GM03348 (cell line): ENCODE measurements at regions not wholly inside any gene's neighbourhood (a gene's known extent, or its start where the extent isn't known, plus 50 kb on each side); places are given as distances from the start of the nearest gene placed in this dataset.
A peak's percentile ranks its signal among the peaks of the same experiment; 100 is the strongest.

Experiments
- DNase-seq: peaks from one replicate; pipeline ENCODE4 v3.0.0; 2012; ENCODE audit warnings: low spot score

GRCh38 chr12:75834591-75834990, 197.0 kb downstream of the PHLDA1 start:
- no peak for DNase-seq

DNA sequence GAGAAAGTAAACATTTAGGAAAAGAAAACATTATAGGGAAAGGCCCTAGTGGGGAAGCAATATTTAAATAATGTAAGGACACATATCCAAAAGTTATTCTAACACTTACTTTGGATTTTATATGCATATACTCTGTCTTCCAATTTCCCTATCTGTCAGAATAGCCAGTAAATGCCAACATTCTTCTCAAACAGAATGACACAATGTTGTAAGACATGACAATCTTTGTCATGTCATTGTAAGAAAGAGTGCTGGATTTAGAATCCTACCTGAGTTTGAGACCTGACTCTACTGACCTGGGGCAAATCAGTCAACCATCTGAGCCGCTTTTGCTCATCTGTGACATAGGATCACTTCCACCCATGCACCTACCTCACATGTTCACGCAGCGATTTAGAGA, 198.3 kb downstream of the PHLDA1 start:
- no peak for DNase-seq

- no peak for DNase-seq
Measured at GRCh38 chr12:75831402-75831801, 200.2 kb downstream of the PHLDA1 start.

DNA sequence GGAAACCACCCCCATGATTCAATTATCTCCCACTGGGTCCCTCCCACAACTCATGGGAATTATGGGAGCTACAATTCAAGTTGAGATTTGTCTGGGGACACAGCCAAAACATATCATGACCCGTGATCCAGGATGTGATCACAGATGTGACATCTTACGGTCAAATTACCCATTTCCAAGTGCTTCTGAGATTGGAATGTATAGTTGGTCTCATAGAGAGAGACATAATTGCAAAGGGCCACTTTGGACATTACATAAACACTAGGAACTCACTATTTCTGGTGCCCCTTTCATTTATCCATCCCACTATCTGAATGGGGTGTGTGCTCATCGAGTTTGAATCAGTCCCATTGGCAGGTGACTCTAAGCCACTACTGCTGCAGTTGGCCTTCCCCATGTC, 204.5 kb downstream of the PHLDA1 start:
- no peak for DNase-seq

DNA sequence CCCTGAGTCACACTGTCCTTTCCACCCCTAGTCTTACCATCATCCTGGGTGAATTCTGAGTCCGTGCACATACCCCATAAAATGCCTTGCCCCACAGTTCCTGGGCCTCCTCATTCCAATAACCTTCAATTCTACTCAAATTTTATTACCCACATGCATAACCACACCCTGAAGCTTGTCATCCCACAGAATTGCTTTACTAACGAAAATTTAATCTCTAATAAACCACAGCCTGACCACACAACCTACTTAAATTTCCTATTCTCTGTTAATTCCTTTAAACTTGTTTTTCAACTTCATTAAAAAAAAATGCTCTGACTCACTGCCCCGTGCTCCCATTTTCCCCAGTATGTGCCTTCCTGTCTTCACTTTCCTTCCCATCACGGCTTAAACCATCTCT, 205.9 kb downstream of the PHLDA1 start:
- DNase-seq, result peak; percentile 61

DNA sequence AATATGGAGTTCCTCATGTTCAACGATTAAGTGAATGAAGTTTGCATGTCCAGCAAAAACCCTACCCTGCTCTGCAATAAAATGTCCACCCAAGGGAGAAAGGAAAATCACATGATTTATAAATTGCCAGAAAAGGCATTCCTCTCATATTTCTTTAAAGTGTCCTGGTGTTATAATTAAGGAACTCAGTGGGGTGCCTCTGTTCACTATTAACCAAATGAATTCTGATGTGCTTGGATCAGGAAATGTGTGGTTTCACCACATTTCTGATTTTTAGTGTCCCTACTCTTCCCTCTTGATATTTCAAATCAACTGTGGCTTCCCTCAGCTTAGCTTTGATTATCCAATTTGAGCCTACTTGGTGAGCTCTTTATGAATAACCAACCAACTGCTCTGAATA, 208.1 kb downstream of the PHLDA1 start:
- DNase-seq, result no peak

- no peak for DNase-seq
Measured at GRCh38 chr12:75822416-75822815, 209.2 kb downstream of the PHLDA1 start.

DNA sequence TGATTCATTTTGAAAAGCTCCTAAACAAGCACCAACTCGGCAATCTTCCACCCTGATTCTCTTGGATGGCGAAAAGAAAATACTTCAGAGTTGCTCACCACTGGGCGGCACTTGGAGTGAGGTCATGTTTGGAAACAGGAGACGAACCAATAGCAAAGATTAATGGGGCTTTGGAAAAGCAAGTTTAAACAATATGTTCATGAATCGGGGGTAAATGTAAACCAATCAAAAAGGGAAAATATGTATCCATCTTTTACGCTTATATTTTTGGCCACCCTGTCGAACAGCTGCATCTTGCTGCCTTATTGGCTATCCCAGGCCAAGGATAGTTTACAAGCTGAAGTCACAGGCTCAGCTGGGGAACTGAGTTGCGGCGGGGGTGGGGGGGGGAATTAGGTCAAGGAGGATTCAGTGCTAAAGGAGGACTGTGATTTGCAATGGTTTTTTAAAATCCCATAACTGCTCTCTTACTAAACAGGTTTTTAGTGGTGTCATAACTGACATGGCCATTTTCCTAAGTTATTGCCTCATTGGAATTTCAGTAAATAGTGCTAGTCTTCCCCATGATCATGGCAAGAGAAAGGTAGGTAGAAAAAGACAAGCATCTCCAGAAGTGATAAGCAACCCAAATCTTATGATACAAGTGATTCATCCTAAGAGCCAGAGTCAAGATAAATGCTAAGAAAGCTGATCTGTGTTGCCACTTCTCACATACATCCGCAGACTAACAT, 210.6 kb downstream of the PHLDA1 start:
- DNase-seq, result peak; percentile 73

- DNase-seq, result no peak
Measured at GRCh38 chr12:75820071-75820470, 211.5 kb downstream of the PHLDA1 start.

GRCh38 chr12:75819512-75819911, 212.1 kb downstream of the PHLDA1 start:
- no peak for DNase-seq

- peak; percentile 18 for DNase-seq
Measured at GRCh38 chr12:75818863-75819262, 212.7 kb downstream of the PHLDA1 start.

GRCh38 chr12:75816897-75817296, 214.7 kb downstream of the PHLDA1 start:
- DNase-seq, result peak; percentile 19

GRCh38 chr12:75815756-75816155, 215.8 kb downstream of the PHLDA1 start:
- no peak for DNase-seq

DNA sequence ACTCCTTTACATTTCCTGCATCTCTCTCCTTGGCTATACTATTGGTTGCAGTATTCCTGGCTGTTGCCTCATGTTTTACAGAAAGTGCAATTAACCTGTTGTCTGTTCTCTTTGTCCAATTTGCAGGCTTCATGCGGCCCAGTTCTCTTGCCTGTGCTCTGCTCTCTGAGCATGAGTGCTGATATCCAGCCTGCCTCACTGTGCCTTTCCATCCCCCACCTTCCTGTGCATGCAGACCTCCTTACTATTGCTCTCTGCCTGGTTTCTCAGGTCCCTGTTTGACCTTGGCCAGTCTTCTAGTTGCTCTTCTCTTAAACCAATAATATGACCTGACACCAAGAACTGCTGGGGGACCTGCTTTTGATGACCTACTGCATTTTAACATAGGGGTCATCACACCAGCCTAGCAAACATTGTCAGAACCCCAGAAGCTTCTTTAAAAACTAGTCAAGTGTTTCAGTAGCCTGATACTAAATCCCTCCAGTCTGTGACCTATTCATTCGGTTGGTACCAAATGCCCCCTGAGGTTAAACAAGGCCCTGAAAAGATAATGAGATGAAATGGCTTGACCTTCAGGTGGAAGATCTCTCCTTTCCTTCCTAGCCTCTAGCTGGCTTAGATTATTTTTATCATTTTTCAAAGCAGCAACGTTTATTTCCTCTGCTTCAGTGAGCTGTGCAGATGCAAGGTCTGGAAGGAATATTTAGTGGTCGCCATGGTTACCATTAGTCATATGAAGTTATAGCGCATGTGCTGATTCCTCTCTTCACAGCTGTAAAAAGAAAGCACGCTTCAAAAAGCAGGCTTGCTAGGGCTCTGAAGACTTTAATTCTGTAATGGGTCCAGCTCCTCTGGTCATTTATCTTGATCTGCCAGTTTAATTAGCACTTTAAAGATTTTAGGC, 216.5 kb downstream of the PHLDA1 start:
- peak; percentile 84 for DNase-seq

DNA sequence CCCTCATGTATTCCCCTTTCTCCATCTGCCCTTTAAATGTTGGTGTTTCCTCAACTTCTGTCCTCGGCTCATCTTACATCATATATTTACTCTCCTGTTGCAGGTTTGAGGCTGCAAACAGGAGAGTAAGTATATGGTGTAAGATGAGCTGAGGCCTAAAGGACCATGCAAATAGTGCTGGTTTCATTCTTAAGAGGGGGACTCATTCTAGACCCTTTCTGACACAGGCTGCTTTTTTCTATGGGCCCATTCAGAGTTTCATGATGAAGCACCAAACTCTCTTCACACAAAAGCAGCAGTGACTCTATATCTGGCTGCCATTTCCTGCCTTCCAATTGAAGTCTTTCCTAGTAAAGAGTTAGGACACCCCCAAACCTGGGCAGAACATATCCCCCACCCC, 218.5 kb downstream of the PHLDA1 start:
- DNase-seq, result no peak

DNA sequence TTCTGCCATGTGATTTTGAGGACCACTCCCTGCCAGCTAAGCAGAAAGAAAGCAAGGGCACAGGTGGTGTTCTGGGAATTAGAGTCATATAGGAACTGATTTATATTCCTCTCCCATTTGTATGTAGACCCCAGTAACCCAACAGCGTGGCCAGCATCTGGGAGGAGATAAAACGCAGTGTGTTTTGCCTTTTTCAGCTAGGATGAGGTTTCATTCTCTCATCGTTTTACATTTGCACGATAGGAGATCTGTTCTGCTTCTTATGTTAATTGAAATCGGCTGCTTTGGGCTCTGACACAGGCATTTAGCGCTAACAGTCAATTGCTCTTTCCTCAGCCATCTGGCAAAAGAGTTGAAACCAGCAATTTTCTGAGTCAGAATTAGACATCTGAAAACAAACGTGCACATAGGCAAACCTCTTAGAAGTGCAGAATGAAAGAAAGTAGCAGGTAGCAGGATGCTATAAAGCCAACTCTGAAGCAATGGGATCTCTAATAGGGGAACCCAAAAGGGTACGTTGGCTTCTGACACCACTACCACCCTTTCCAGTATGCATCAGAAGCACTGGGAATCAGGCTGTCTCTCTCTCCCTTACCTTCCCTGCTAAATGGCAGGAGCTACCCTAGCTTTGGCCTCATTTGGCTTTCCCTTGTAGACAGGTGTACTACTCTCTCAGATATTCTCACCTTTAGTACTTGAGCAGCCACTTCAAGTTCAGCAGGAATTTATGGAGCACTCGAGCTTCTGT, 219.1 kb downstream of the PHLDA1 start:
- DNase-seq, result peak; percentile 65

- DNase-seq, result no peak
Measured at GRCh38 chr12:75809746-75810145, 221.8 kb downstream of the PHLDA1 start.

DNA sequence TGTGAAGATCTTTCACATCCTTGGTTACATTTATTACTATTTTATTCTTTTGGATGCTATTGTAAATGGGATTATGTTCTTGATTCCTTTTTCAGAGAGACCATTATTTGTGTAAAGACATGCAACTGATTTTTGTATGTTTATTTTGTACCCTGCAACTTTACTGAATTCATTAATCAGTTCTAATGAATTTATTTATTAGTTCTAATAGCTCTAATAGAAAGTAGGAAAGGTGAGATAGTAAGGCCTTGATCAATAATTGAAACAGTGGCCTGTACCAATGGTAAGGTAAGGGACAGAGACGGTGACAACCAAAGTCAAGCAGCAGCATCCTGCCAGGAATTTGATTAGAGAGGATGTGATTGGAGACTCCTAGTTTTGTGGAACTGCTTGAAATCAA, 224.1 kb downstream of the PHLDA1 start:
- no peak for DNase-seq

DNA sequence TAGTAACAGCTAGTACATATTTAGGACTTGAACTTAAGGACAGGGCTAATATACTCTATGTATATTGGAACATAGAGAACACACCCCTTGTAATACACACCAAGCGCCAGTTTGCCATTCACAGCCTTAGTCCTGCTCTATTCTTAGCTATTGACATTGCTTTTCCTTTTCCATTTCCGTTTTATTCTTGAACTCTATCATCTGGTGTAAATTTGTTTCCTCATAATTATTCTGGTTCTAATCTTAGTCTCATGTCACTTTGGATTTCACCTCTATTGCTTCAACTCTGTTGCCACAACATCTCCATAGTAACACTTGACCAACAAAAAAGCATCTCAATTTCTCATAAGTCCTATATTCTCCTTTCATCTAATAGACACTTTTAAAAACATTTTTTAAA, 225.7 kb downstream of the PHLDA1 start:
- DNase-seq, result no peak

DNA sequence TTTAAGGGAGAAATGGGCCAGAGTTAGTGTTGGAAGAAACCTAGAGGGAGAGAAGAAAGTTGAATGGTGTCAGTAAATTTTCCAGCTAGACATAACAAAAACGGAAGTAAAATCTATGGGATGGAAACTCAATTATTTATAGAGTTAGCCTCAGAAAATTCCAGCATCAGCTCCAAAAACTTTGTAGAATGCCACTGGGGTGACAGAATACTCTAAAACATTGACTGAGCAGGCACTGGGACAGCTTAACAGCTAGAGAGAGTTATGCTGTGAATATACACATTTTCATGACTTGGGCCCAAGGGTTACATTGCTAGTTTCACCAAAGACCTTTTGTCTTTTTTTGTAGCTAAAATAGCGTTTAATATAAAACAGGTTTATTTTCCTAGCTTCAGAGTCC, 226.3 kb downstream of the PHLDA1 start:
- no peak for DNase-seq

DNA sequence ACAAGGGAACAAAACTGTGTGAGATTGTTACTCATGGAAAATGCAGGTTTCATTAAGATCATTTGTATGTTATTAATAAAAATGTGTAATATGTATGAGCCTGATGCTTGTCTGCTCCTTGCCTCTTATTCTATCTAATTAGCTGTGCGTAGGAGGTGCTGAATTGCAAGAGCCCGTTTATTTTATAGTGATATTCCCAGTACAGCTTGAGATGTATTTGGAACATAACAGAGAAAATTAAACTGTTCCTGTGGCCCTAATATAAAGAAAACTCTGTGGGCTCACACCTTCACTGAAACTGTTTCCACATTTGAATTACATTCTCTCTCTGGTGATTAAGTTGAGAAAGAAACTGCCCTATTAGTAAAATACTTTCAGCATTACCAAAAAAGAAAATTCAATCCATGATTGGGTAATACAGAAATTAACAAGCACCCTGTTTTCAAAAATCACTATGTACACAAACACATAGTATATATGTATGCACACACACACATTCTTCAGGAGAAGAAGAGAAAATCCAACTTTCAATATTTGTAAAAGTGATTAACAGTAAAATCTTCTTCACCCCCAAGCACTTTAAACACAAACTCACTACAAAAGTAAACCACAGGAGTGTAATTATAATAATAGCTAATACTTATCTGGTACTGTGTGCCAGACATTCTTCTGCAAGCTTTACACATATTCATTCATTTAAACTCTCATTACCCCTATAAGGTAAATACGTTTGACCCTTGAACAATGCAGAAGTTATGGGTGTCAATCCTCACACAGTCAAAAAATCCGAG, 233.2 kb downstream of the PHLDA1 start:
- DNase-seq, result no peak

- no peak for DNase-seq
Measured at GRCh38 chr12:75795125-75795524, 236.5 kb downstream of the PHLDA1 start.
